ENCODE measurements at regions not wholly inside any gene's neighbourhood (a gene's known extent, or its start where the extent isn't known, plus 50 kb on each side); places are given as distances from the start of the nearest gene placed in this dataset.

- TF ChIP-seq, protein P1, sequence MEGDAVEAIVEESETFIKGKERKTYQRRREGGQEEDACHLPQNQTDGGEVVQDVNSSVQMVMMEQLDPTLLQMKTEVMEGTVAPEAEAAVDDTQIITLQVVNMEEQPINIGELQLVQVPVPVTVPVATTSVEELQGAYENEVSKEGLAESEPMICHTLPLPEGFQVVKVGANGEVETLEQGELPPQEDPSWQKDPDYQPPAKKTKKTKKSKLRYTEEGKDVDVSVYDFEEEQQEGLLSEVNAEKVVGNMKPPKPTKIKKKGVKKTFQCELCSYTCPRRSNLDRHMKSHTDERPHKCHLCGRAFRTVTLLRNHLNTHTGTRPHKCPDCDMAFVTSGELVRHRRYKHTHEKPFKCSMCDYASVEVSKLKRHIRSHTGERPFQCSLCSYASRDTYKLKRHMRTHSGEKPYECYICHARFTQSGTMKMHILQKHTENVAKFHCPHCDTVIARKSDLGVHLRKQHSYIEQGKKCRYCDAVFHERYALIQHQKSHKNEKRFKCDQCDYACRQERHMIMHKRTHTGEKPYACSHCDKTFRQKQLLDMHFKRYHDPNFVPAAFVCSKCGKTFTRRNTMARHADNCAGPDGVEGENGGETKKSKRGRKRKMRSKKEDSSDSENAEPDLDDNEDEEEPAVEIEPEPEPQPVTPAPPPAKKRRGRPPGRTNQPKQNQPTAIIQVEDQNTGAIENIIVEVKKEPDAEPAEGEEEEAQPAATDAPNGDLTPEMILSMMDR (IDR thresholded peaks at IDR 0.05; ENCODE audit: insufficient read depth, low read length), result no peak
- DNase-seq (ENCODE audit: low read depth), result no peak
- H3K4me3 ChIP-seq (ENCODE audit: low read depth, low read length), result no peak overlapping the region
Measured at GRCh38 chr15:93486407-93487117, 397.6 kb upstream of the RGMA start.

DNA sequence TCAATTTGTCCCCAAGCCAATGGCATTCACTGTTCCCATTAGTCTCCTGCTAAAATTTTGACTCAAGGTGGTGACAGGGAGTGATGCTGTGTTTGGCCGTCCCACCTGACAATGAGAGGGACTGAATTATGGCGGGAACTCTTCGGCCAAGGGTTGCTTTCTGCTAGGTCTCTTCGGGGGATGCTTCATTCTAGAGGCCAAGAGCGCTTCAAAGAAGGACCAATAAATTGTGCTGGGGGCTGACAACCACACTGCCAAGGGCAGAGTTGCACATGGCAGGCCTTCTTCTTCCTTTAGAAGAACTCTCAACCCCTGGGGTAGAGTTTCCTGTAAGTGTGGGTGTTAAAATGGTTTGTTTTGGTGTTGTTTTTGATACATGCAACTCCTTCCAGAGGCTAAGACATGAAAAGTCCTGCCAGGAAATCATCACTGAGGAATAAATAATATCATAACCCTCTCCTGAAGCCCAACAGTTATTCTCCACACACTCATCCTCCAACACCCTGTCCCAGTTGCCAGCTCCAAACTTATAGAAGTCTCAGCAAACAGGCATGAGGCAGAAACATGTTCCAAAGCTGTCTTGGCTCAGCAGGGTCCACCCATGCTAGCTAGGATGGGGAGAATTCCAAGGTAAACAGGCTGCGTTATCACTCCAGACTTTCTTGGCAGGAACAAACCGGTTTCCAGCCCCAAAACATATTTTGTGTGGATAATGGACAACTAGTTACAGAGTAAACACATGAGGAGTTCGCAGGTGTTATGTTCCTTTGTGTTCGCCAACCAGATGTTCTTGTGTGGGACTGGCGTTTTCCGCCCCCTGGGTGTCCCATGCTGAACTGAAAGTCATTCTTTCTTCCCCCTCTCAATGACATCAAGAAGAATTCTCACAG, 396.7 kb upstream of the RGMA start:
- DNase-seq (ENCODE audit: low read depth), result peak; percentile 11
- H3K4me3 ChIP-seq (ENCODE audit: low read depth, low read length), result no peak overlapping the region
- TF ChIP-seq, protein P1 (IDR thresholded peaks at IDR 0.05; ENCODE audit: insufficient read depth, low read length), result no peak

GRCh38 chr15:93483923-93484322, 394.9 kb upstream of the RGMA start:
- TF ChIP-seq, protein P1 (IDR thresholded peaks at IDR 0.05; ENCODE audit: insufficient read depth, low read length), result no peak
- no peak overlapping the region for H3K4me3 ChIP-seq (ENCODE audit: low read depth, low read length)
- DNase-seq (ENCODE audit: low read depth), result no peak

DNA sequence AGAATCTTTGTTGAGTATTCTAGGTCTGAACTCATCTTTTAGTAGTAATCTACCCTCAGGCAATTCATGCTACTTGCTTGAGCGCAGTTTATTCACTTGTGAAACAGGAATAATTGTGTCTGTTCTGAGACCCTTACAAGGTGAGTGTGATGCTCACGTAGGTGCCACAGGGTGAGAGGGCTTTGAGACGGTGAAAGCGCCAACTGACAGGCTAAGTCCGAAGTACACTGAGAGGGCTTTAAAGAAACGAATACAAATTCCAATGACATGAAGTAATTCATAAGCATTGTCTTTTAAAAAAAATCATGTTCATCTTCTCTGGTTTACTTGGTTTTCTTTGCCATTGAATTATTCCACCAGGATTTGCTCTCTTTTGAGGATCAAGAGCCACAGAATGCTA, 393.7 kb upstream of the RGMA start:
- TF ChIP-seq, protein P1 (IDR thresholded peaks at IDR 0.05; ENCODE audit: insufficient read depth, low read length), result no peak
- DNase-seq (ENCODE audit: low read depth), result no peak
- H3K4me3 ChIP-seq (ENCODE audit: low read depth, low read length), result no peak overlapping the region

DNA sequence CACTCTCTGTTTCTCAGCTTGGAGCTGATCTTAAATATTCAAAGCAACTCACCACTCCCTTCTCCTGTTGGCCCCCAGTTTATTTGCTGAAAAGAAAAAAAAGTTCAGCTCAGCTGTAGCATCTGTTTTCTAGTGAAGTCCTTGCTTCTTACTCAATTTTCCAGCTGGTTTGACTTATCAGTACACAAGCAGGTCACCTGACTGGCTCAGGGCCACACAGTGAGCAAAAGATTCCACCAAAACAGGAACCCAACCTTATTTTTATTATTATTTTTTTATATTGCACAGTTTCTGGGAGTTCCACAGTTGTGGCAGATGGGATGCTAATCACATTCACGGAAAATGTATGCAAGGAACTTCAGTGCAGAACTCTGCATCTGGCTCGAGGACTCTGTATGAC, 390.7 kb upstream of the RGMA start:
- TF ChIP-seq, protein P1 (IDR thresholded peaks at IDR 0.05; ENCODE audit: insufficient read depth, low read length), result no peak
- no peak for DNase-seq (ENCODE audit: low read depth)
- H3K4me3 ChIP-seq (ENCODE audit: low read depth, low read length), result no peak overlapping the region

- DNase-seq (ENCODE audit: low read depth), result no peak
- no peak overlapping the region for H3K4me3 ChIP-seq (ENCODE audit: low read depth, low read length)
- TF ChIP-seq, protein P1 (IDR thresholded peaks at IDR 0.05; ENCODE audit: insufficient read depth, low read length), result no peak
Measured at GRCh38 chr15:93478947-93479346, 389.9 kb upstream of the RGMA start.
